Gastrocnemius medialis (tissue), 4 donors: ENCODE measurements at regions not wholly inside any gene's neighbourhood (a gene's known extent, or its start where the extent isn't known, plus 50 kb on each side); places are given as distances from the start of the nearest gene placed in this dataset.

Source experiments
- CTCF ChIP-seq, 5 experiments: fragments of 450-650 bp in 3 of 5; fragments of 200-600 bp in 2 of 5; sonication (generic) in 2 of 5; IDR thresholded peaks in 4 of 5; conservative IDR thresholded peaks in 1 of 5; 1 replicate in 4 of 5; 2 replicates in 1 of 5; pipeline ENCODE4 v1.5.1; 2016 to 2019; ENCODE audit warnings: antibody characterized with exemption in 5 of 5, mild to moderate bottlenecking in 3 of 5, moderate library complexity in 3 of 5
- POLR2A ChIP-seq, 2 donors: fragments of 450-650 bp; IDR thresholded peaks; one replicate each; pipeline ENCODE4 v1.6.1; 2017; ENCODE audit warnings: antibody characterized with exemption in 2 of 2, mild to moderate bottlenecking in 2 of 2, moderate library complexity in 2 of 2

- TF ChIP-seq CTCF (IDR thresholded peaks at IDR 0.05 in 4 of 5, conservative IDR thresholded peaks at IDR 0.05 in 1 of 5) (no peak), POLR2A (IDR thresholded peaks at IDR 0.05) (no peak)
Observed at GRCh38 chr5:90131383-90132133, 278.0 kb downstream of the CETN3 start.
